Left renal cortex interstitium (tissue), 4 donors: ENCODE measurements at regions not wholly inside any gene's neighbourhood (a gene's known extent, or its start where the extent isn't known, plus 50 kb on each side); places are given as distances from the start of the nearest gene placed in this dataset.
"Not testable (repeated sequence)": the region's sequence is repeated elsewhere in the genome, so short reads cannot be mapped to it uniquely, and the experiment has no call there.

Experiments used
- DNase-seq, 4 donors: peaks; one replicate each; pipeline ENCODE4 v3.0.0-alpha.2; 2013; ENCODE audit warnings: low read depth in 4 of 4, low spot score in 2 of 4, missing footprints in 1 of 4

- DNase-seq: no peak
These were observed 87.1 kb upstream of the KCNA1 start for GRCh38 chr12:4822572-4822971.

DNA sequence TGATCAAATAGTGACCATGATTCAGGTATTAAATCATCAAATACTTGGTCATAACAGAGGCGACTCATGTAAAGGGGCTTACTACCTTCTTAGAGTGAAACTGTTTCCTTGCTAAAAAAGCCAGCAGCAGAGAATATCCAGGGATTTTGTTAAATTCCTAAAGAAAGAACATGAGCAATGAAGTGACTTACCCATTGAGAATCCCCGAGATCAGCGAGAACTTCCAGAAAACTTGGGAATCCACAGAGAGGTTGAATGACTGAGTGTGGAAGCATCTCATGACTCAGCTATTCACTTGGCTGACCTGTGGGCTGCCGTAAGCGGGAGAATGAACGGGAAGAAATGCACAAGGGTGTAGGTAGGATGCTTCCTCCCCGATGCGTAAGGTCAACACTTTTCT, 85.3 kb upstream of the KCNA1 start:
- DNase-seq: no peak

DNA sequence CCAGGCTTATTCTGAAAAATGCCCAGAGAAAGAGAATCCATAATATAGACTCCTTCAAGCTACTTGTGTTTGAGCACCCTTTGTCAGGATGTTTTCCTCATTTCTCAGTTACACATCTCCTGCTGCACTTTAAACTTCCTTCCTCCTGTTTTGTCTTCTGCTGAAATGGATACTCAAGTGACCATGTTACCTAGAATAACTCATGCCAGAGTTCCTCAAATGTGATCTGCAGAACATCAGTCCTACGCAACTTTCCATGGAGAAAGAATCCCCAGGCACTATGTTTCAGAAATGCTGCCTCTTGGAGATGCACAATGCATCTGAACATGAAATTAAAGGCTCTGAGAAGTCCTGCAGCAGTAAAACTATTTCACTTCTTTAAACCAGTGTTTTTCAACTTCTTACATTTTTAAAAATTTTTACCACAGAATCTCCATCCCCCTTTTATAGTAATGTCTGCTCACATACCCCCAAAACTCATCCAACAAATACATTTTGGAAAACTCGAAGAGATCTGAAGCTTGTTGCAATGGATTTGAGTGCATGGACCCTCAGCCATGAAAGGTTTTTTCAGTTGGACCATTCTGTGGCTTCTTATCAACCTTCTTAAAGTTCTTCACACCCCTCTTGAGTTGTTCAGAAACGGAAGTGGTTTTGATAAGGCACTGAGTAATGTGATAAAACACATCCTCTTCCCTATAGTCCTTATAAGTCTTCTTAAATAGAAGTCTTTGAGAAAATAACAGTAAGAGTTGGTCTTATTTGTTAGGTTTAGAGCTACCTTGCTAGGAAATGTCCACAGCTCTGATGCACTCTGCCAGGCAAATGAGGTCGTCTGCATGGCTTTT, 84.5 kb upstream of the KCNA1 start:
- no peak for DNase-seq

GRCh38 chr12:4826909-4827308, 82.8 kb upstream of the KCNA1 start:
- no peak for DNase-seq

- no peak for DNase-seq
These were observed 81.5 kb upstream of the KCNA1 start for GRCh38 chr12:4828176-4828575.

DNA sequence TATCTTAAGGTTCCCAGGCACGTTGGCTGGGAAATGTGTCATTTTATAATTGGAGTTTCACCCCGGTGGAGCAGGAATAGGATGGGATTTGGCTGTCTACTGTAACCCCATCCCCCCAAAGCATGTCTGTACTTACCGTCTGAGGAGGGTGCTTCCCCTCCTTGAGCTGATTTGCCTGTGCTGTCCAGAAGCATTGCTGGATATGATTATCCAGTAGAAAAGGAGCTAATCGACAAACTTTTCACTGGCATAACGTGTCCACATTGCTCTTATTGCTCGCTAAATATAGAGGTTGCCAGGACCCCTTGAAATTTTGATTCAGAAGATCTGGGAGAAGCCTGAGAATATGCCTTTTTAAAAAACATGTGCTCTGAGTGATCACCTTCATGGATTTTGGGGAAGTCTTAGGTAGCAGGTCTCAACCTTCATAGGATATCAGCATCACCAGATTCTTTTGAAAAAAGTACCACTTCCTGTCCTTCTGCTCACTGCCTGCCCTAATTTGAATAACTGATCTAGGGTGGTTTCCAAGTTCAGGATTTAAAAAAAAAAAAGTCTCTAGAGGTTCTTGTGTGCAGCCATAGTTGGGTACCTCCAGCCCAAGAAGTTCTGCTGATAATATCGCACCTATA, 80.4 kb upstream of the KCNA1 start:
- DNase-seq: no peak

GRCh38 chr12:4829793-4830162, 79.9 kb upstream of the KCNA1 start:
- no peak for DNase-seq

GRCh38 chr12:4830556-4831210, 79.0 kb upstream of the KCNA1 start:
- no peak for DNase-seq

DNA sequence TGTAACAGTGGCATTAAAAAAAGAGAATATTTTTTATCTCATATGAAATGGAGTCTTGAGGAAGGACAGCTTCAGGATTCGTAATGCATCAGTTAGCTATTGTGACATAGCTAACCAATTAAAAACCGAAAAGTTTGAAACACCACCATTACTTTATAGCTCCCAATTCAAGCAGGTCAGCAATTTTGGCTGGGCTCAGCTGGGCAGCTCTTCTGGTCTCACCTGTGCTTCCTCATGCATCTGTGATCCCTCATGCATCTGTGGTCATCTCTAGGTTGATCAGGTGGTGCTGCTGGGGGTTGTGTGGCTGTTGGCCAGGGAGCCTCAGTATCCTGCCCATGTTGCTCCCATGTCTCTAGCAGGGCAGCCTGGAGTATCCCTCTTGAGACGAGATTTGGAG, 76.7 kb upstream of the KCNA1 start:
- DNase-seq: no peak

DNA sequence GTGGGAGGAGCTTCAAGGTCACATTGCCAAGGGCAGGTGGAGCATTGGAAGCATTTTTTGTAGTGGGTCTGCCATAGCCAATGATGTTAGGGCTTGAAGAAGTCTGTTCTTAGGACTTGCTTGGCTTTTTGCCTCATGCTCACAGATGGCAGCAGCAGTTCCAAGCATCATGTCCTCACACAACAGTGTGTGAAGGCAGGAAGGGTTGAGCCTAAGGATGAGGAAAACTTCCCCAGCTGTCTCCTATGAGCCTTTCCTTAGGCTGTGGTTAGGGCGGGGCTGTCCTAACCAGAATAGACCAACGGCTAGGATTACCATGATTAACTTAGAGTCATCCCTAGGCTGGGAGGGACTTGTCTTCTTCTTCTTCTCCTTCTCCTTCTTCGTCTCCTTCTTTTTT, 76.2 kb upstream of the KCNA1 start:
- no peak for DNase-seq

DNA sequence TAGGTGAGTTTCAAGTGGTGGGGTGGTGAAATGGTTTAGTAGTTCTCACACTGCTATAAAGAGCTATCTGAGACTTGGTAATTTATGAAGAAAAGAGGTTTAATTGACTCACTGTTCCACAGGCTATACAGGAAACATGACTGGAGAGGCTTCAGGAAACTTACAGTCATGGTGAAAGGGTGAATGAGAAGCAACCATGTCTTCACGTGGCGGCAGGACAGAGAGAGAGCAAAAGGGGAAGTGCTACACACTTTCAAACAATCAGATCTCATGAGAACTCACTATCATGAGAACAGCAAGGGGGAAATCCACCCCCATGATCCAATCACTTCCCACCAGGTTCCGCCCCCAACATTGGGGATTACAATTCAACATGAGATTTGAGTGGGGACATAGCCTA, 67.3 kb upstream of the KCNA1 start:
- not testable (repeated sequence) for DNase-seq

DNA sequence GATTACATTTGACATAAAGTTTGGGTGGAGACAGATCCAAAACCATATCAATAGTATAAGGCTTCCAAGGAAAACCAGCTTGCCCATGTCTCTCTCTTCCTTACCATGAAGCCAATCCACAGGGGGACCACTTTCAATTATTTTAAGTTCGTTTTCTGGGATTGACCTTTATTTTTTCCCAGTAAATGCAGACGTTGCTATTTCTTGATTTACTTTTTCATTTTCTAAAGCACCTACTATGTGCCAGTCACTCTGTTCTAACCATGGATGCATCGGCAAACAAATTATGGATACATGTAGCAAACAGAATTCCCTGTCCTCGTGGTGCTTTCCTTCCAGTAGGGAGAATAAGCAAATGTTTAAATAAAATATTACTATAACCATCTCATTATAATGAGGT, 65.8 kb upstream of the KCNA1 start:
- no peak for DNase-seq

GRCh38 chr12:4847713-4848112, 62.0 kb upstream of the KCNA1 start:
- DNase-seq: no peak

DNA sequence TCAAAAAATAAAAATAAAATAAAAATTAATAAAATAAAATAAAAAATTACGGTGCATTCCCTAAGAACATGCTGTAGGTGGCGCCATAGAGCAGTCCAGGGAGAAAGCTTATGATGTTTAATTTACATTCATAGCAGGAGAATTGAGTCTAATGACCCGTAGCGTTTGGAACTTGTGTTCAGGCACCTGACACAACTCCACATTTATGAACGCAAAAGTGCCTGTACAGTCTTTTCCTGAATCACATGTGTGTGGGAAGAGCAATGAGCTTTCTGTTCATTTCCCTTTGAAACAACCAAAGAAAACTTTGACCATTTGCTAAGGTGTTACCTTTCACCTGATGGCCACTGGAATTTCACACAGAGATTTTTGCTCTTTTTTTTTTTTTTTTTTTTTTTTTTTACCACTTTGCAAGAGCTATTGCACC, 60.6 kb upstream of the KCNA1 start:
- no peak for DNase-seq

DNA sequence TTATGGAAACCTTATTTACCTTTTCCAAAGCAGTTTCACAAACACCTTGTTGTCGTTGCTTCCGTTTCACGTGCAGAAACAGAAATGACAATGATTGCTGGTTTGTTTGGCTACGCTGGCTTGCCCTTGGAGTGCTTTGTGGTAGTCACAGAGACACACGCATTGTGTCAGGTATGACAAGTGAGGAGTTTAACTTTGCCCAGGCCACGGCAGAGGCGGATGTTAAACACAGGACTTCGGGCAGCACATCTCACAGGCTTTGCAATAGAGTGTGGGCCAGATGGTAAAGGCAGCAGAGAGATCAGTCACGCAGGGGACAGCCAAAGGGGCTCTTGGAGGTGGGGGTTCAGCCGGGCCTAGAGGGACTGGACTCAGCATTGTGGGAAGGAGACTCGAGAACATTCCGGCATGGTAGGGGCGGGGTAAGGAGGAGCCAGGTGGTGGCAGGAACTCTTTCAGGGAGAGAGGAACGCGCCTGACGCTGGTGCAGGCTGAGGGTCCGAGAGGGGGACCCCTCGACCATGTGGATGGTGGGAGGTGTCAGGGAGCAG, 59.8 kb upstream of the KCNA1 start:
- DNase-seq: no peak

DNA sequence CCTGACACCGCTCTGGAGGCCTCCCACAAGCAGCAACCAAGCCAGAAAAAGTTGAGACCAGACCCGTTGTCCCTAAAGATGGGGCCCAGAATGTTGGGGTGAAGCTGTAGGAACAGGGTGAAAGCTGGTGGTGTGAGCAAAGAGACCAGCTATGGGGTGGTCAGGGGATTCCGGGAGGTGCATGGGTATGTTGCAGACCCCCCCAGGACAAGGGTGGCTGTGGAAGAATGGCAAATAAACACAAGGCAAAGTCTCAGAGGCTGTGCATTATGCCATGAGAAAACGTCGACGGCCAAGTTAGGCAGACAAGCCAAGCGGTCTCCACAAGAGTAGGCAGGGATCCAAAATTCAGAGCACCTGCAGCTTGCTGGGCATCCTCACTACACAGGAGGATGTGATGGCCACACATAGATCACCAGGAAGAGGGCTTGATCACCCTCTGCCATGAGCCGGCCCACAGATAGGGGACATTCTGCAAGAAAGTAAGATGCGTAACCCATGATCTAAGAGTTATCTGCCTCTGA, 58.8 kb upstream of the KCNA1 start:
- DNase-seq: no peak

DNA sequence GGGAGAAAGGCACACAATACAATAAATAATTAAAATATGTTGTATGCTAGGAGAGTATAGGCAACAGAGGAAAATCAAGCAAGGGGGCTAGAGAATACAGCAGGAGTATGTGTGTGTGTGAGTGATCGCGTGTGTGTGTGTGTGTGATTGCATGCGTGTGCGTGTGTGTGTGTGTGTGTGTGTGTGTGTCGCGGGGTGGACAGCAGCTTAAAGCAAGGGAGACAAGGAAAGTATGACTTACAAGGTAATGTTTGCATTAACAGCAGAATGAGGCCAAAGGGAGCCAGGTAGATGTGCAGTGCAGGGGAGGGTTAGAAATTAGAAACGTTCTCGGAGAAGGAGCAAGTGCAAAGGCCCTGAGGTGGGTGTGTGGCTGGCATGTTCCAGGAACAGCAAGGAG, 57.4 kb upstream of the KCNA1 start:
- no peak for DNase-seq

DNA sequence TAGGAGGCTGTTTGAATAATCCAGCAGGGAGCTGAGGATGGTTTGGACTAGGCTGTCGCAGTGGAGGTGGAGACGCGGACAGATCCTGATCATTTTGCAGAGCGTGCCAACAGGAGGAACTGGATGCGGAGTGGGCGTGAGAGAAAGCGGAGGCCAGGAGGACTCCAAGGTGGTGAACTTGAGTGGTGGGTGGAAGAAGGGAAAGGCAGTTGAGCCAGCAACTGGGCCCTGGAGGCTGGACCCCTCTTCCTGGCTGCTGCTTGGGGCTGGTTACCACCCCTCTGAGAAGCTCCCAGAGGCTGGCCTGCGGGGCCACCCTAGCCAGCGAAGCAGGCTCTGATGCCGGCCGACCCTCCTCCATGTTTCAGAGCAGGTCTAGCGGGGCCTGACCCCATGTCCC, 56.8 kb upstream of the KCNA1 start:
- no peak for DNase-seq

GRCh38 chr12:4855121-4855924, 54.4 kb upstream of the KCNA1 start:
- DNase-seq: peak in 2 of 4 donors; percentile 69 to 85

GRCh38 chr12:4856596-4856995, 53.1 kb upstream of the KCNA1 start:
- DNase-seq: peak in 1 of 4 donors; percentile 4
